K562 (cell line): ENCODE measurements at regions not wholly inside any gene's neighbourhood (a gene's known extent, or its start where the extent isn't known, plus 50 kb on each side); places are given as distances from the start of the nearest gene placed in this dataset.

Experiments
- ATAC-seq: fragments of 200-7000 bp; cut with Tn5 transposase; 3 replicates; pipeline ENCODE4 v1.9.1; 2020; ENCODE audit warnings: moderate library complexity
- BruUV-seq: library from RNA; stranded (reverse); fragments of 400-500 nt; replicated peaks from 2 replicates; lab custom pipeline; 2021; lab: Mats Ljungman, UMichigan
- CTCF ChIA-PET: fragments of 300-600 bp; formaldehyde crosslinking; extraction: SDS; loops from one replicate; lab custom pipeline; 2021; ENCODE audit warnings: low intra/inter-chr PET ratio; lab: Yijun Ruan, JAX
- POLR2A ChIA-PET: fragments of 300-600, 350-650 bp; sonication (Branson Sonifier 250); formaldehyde crosslinking; extraction: SDS; loops from one replicate; lab custom pipeline; 2021; ENCODE audit warnings: antibody characterized with exemption, inconsistent platforms; lab: Yijun Ruan, JAX
- DNase-seq, 4 experiments: peaks; one replicate each; pipeline versions ENCODE4 v3.0.0 to v3.0.0-alpha.2; 2011 to 2018; ENCODE audit warnings: low spot score in 3 of 4, mixed read lengths in 3 of 4; ENCODE audit errors: extremely low read depth in 1 of 4
- FAIRE-seq: peaks from 2 replicates; lab custom pipeline; 2011; peaks lifted over from hg19 to GRCh38; lab: Jason Lieb, UNC
- H2AFZ ChIP-seq: 2 replicates; pipeline ENCODE4 v1.6.0; 2011; ENCODE audit warnings: low read depth, low read length, control low read depth, inconsistent platforms
- H3K27ac ChIP-seq: fragments of 200-600 bp; 3 replicates; pipeline ENCODE4 v1.8.0; 2011; ENCODE audit warnings: low read depth, mild to moderate bottlenecking, control low read depth, inconsistent platforms, low read length, moderate library complexity, mixed read lengths; ENCODE audit errors: extremely low read depth
- H3K27me3 ChIP-seq, 2 experiments: fragments of 300-600 bp in 1 of 2; 2 replicates in 1 of 2; 3 replicates in 1 of 2; pipeline versions ENCODE4 v1.6.0 to v1.8.0; 2011; ENCODE audit warnings: inconsistent platforms in 2 of 2, low read length in 2 of 2, mild to moderate bottlenecking in 1 of 2, mixed read lengths in 1 of 2, moderate library complexity in 1 of 2; ENCODE audit not compliant: control insufficient read depth in 2 of 2, insufficient read depth in 2 of 2
- H3K36me3 ChIP-seq: fragments of 300-600 bp; 3 replicates; pipeline ENCODE4 v1.8.0; 2011; ENCODE audit warnings: mild to moderate bottlenecking, low read length, inconsistent platforms; ENCODE audit not compliant: control insufficient read depth, insufficient read depth
- H3K4me1 ChIP-seq, 2 experiments: fragments of 200-600 bp in 1 of 2; replicated peaks in 1 of 2; 2 replicates in 1 of 2; 3 replicates in 1 of 2; pipeline versions ENCODE4 v1.5.1 to v1.8.0; 2011; ENCODE audit warnings: inconsistent platforms in 2 of 2, low read length in 2 of 2, mild to moderate bottlenecking in 1 of 2, mixed read lengths in 1 of 2, moderate library complexity in 1 of 2; ENCODE audit not compliant: control insufficient read depth in 2 of 2, insufficient read depth in 2 of 2
- H3K4me2 ChIP-seq: 2 replicates; pipeline ENCODE4 v1.6.1; 2011; ENCODE audit warnings: low read length, control low read depth, inconsistent platforms, mixed read lengths; ENCODE audit not compliant: insufficient read depth
- H3K4me3 ChIP-seq: fragments of 200-600 bp; sonication (generic), shearing (Covaris generic); 2 replicates; pipeline ENCODE4 v1.5.1; 2016; ENCODE audit warnings: control low read depth, inconsistent platforms
- H3K79me2 ChIP-seq: fragments of 200-600 bp; 3 replicates; pipeline ENCODE4 v1.8.0; 2011; ENCODE audit warnings: low read length, inconsistent platforms; ENCODE audit not compliant: control insufficient read depth, insufficient read depth
- H3K9ac ChIP-seq, 2 experiments: 2 replicates each; pipeline versions ENCODE4 v1.6.0 to v1.6.1; 2011; ENCODE audit warnings: low read depth in 2 of 2, low read length in 2 of 2, control low read depth in 1 of 2, inconsistent platforms in 1 of 2, mild to moderate bottlenecking in 1 of 2, mixed read lengths in 1 of 2; ENCODE audit not compliant: insufficient read depth in 1 of 2
- H3K9me1 ChIP-seq: one replicate; pipeline ENCODE4 v1.6.0; 2011; ENCODE audit warnings: inconsistent platforms, mild to moderate bottlenecking, low read length, moderate library complexity; ENCODE audit not compliant: control insufficient read depth, insufficient read depth
- H3K9me3 ChIP-seq: replicated peaks from 2 replicates; pipeline ENCODE4 v1.5.1; 2011; ENCODE audit warnings: low read depth, low read length, inconsistent platforms; ENCODE audit not compliant: control insufficient read depth, insufficient read depth
- H4K20me1 ChIP-seq: replicated peaks from 2 replicates; pipeline ENCODE4 v1.6.1; 2011; ENCODE audit warnings: low read length, inconsistent platforms, mixed read lengths; ENCODE audit not compliant: control insufficient read depth, insufficient read depth
- FOXA1 ChIP-seq: fragments of 450-650 bp; IDR thresholded peaks from 2 replicates; pipeline ENCODE4 v1.6.1; 2016; ENCODE audit warnings: mild to moderate bottlenecking, borderline replicate concordance
- KLF13 ChIP-seq: fragments of 450-650 bp; IDR thresholded peaks from 2 replicates; pipeline ENCODE4 v1.6.1; 2016; ENCODE audit warnings: missing genetic modification characterization, low read depth, mild to moderate bottlenecking, missing compliant biosample characterization, moderate library complexity, borderline replicate concordance
- NFIX ChIP-seq: fragments of 250-450 bp; sonication (Bioruptor Pico); IDR thresholded peaks from 2 replicates; pipeline ENCODE4 v1.4.0; 2020; ENCODE audit warnings: low read depth, mild to moderate bottlenecking, moderate library complexity
- PTRF ChIP-seq: fragments of 450-650 bp; IDR thresholded peaks from 2 replicates; pipeline ENCODE4 v1.6.1; 2016; ENCODE audit warnings: mild to moderate bottlenecking, missing genetic modification characterization, missing compliant biosample characterization
- SMARCA4 ChIP-seq: fragments of 450-650 bp; IDR thresholded peaks from 2 replicates; pipeline ENCODE4 v1.6.1; 2016
- in situ Hi-C: fragments of 300-500 bp; cut with MboI; formaldehyde crosslinking; loops from 4 replicates; pipeline ENCODE4 v1.15.0; 2018; ENCODE audit warnings: inconsistent platforms, mixed read lengths
- intact Hi-C: fragments of 100-400 bp; cut with micrococcal nuclease; formaldehyde crosslinking; loops from 2 replicates; pipeline ENCODE4 v1.14.2; 2022
- TF ChIP-seq, protein P1 (sequence below): fragments of 450-650 bp; IDR thresholded peaks from 2 replicates; pipeline ENCODE4 v1.6.1; 2017; ENCODE audit warnings: antibody characterized with exemption, mild to moderate bottlenecking

DNA sequence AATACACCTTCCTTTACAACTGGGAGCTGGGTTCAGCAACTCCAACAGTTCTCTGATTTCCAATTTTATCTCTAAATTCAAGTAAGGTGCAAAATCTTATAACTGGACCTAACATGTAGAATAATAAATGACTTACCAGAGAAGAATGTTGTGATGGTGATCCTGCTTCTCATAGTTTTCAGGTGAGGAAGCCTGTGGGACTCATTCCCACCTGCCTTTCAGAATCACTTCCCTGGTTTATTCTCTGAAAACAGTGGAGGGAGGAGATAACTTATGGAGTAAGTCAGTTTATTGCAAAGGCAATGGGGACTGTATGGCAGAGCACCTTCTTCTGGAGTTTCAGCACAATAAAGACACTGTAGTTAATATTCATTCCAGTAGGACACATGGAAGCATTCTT is 1188.2 kb upstream of the FAM98A start:
- intact Hi-C loops (no loop called here), in situ Hi-C loops (no loop called here)
- H3K9me3 ChIP-seq = no peaks in the 10 kb centered on the region
- ChIA-PET POLR2A (no interaction called here), CTCF (no interaction called here)
- no peaks in the 10 kb centered on the region for H3K36me3 ChIP-seq
- no peak overlapping the region for H3K4me3 ChIP-seq
- H2AFZ ChIP-seq = no peak overlapping the region
- H4K20me1 ChIP-seq = no peaks in the 10 kb centered on the region
- TF ChIP-seq SMARCA4 (no peak), PTRF (no peak), KLF13 (no peak), FOXA1 (no peak), NFIX (CRISPR knock-in tag) (no peak)
- TF ChIP-seq, protein P1, sequence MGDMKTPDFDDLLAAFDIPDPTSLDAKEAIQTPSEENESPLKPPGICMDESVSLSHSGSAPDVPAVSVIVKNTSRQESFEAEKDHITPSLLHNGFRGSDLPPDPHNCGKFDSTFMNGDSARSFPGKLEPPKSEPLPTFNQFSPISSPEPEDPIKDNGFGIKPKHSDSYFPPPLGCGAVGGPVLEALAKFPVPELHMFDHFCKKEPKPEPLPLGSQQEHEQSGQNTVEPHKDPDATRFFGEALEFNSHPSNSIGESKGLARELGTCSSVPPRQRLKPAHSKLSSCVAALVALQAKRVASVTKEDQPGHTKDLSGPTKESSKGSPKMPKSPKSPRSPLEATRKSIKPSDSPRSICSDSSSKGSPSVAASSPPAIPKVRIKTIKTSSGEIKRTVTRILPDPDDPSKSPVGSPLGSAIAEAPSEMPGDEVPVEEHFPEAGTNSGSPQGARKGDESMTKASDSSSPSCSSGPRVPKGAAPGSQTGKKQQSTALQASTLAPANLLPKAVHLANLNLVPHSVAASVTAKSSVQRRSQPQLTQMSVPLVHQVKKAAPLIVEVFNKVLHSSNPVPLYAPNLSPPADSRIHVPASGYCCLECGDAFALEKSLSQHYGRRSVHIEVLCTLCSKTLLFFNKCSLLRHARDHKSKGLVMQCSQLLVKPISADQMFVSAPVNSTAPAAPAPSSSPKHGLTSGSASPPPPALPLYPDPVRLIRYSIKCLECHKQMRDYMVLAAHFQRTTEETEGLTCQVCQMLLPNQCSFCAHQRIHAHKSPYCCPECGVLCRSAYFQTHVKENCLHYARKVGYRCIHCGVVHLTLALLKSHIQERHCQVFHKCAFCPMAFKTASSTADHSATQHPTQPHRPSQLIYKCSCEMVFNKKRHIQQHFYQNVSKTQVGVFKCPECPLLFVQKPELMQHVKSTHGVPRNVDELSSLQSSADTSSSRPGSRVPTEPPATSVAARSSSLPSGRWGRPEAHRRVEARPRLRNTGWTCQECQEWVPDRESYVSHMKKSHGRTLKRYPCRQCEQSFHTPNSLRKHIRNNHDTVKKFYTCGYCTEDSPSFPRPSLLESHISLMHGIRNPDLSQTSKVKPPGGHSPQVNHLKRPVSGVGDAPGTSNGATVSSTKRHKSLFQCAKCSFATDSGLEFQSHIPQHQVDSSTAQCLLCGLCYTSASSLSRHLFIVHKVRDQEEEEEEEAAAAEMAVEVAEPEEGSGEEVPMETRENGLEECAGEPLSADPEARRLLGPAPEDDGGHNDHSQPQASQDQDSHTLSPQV = no peak
- BruUV-seq = no TSS peak
- FAIRE-seq = no peak
- H3K4me2 ChIP-seq = no peak overlapping the region
- DNase-seq = no peak
- H3K9ac ChIP-seq = no peak overlapping the region
- H3K27ac ChIP-seq = no peak overlapping the region
- ATAC-seq = no peak
- H3K9me1 ChIP-seq = no peaks in the 10 kb centered on the region
- H3K27me3 ChIP-seq = no peaks in the 10 kb centered on the region
- no peaks in the 10 kb centered on the region for H3K79me2 ChIP-seq
- no peaks in the 10 kb centered on the region for H3K4me1 ChIP-seq
